GM12864 (cell line): ENCODE measurements at regions not wholly inside any gene's neighbourhood (a gene's known extent, or its start where the extent isn't known, plus 50 kb on each side); places are given as distances from the start of the nearest gene placed in this dataset.
A peak's percentile ranks its signal among the peaks of the same experiment; 100 is the strongest.

Experiments used
- DNase-seq: peaks from one replicate; pipeline ENCODE4 v3.0.0-alpha.2; 2011; ENCODE audit warnings: low read depth
- H3K4me3 ChIP-seq: 2 replicates; pipeline ENCODE4 v1.5.1; 2011; ENCODE audit warnings: mild to moderate bottlenecking, low read depth, low read length, control low read depth
- CTCF ChIP-seq: IDR thresholded peaks from 2 replicates; pipeline ENCODE4 v1.5.1; 2011; ENCODE audit warnings: low read depth, mild to moderate bottlenecking, moderate library complexity, low read length, control low read depth, inconsistent platforms; ENCODE audit errors: missing control alignments

GRCh38 chr13:111460548-111461444 is 140.4 kb downstream of the TEX29 start:
- H3K4me3 ChIP-seq: no peak overlapping the region
- TF ChIP-seq CTCF: peak; percentile 33
- DNase-seq: no peak

- no peak for DNase-seq
- TF ChIP-seq CTCF: no peak
- no peak overlapping the region for H3K4me3 ChIP-seq
These were observed 141.2 kb downstream of the TEX29 start for GRCh38 chr13:111461445-111462149.

GRCh38 chr13:111462221-111462764 is 141.9 kb downstream of the TEX29 start:
- TF ChIP-seq CTCF: no peak
- no peak for DNase-seq
- H3K4me3 ChIP-seq: no peak overlapping the region

GRCh38 chr13:111462944-111463343 is 142.5 kb downstream of the TEX29 start:
- no peak for DNase-seq

GRCh38 chr13:111467111-111467890 is 146.9 kb downstream of the TEX29 start:
- TF ChIP-seq CTCF: no peak
- H3K4me3 ChIP-seq: no peak overlapping the region
- DNase-seq: no peak

More at GRCh38 chr13:111462944-111463343, 142.5 kb downstream of the TEX29 start:
- H3K4me3 ChIP-seq: no peak overlapping the region
- no peak for TF ChIP-seq CTCF

- H3K4me3 ChIP-seq: no peak overlapping the region
- TF ChIP-seq CTCF: no peak
- DNase-seq: no peak
These were observed 147.9 kb downstream of the TEX29 start for GRCh38 chr13:111468037-111468959.
